DOHH2 (cell line): ENCODE measurements at regions not wholly inside any gene's neighbourhood (a gene's known extent, or its start where the extent isn't known, plus 50 kb on each side); places are given as distances from the start of the nearest gene placed in this dataset.

Experiments used
- H3F3A ChIP-seq: fragments of 200-600 bp; sonication (generic), shearing (Covaris generic); 2 replicates; pipeline ENCODE4 v1.6.0; 2016; ENCODE audit warnings: antibody characterized with exemption, mild to moderate bottlenecking; ENCODE audit not compliant: control insufficient read depth, insufficient read depth
- H3K27ac ChIP-seq: fragments of 200-600 bp; sonication (generic); 2 replicates; pipeline ENCODE4 v1.5.1; 2014; ENCODE audit warnings: low read depth, mild to moderate bottlenecking, low read length, moderate library complexity
- H3K27me3 ChIP-seq: fragments of 200-600 bp; sonication (generic); 2 replicates; pipeline ENCODE4 v1.6.1; 2014; ENCODE audit warnings: mild to moderate bottlenecking, low read length, mixed read lengths; ENCODE audit not compliant: control insufficient read depth
- H3K36me3 ChIP-seq: fragments of 200-600 bp; sonication (generic); 2 replicates; pipeline ENCODE4 v1.6.1; 2014; ENCODE audit warnings: mild to moderate bottlenecking, low read length, moderate library complexity, mixed read lengths; ENCODE audit not compliant: control insufficient read depth
- H3K4me1 ChIP-seq: fragments of 200-600 bp; sonication (generic); 2 replicates; pipeline ENCODE4 v1.6.1; 2014; ENCODE audit warnings: mild to moderate bottlenecking, low read length, mixed read lengths; ENCODE audit not compliant: control insufficient read depth
- H3K4me2 ChIP-seq: fragments of 200-600 bp; sonication (generic); 2 replicates; pipeline ENCODE4 v1.6.0; 2014; ENCODE audit warnings: mild to moderate bottlenecking, low read length, moderate library complexity
- H3K4me3 ChIP-seq: fragments of 200-600 bp; sonication (generic); 2 replicates; pipeline ENCODE4 v1.5.1; 2014; ENCODE audit warnings: mild to moderate bottlenecking, low read length, mixed read lengths
- H3K79me2 ChIP-seq: fragments of 200-600 bp; sonication (generic); 2 replicates; pipeline ENCODE4 v1.6.1; 2014; ENCODE audit warnings: mild to moderate bottlenecking, low read length, mixed read lengths; ENCODE audit not compliant: control insufficient read depth
- H3K9me2 ChIP-seq: fragments of 200-600 bp; sonication (generic); replicated peaks from 2 replicates; pipeline ENCODE4 v1.6.1; 2014; ENCODE audit warnings: mild to moderate bottlenecking, low read length, mixed read lengths; ENCODE audit not compliant: control insufficient read depth
- H3K9me3 ChIP-seq: fragments of 200-600 bp; sonication (generic); 2 replicates; pipeline ENCODE4 v1.6.1; 2014; ENCODE audit warnings: antibody characterized with exemption, low read length, mixed read lengths; ENCODE audit not compliant: control insufficient read depth, insufficient read depth
- H4K20me1 ChIP-seq: fragments of 200-600 bp; sonication (generic); 2 replicates; pipeline ENCODE4 v1.6.0; 2014; ENCODE audit warnings: low read depth, mild to moderate bottlenecking, antibody characterized with exemption, low read length, moderate library complexity; ENCODE audit not compliant: control insufficient read depth, insufficient read depth
- CTCF ChIP-seq: fragments of 200-600 bp; sonication (generic); IDR thresholded peaks from one replicate; pipeline ENCODE4 v1.5.1; 2014; ENCODE audit warnings: antibody characterized with exemption, mild to moderate bottlenecking, low read depth, low read length; ENCODE audit not compliant: poor library complexity, severe bottlenecking
- EZH2phosphoT487 ChIP-seq: fragments of 200-600 bp; sonication (generic); IDR thresholded peaks from 2 replicates; pipeline ENCODE4 v1.6.1; 2017; ENCODE audit warnings: borderline replicate concordance, mild to moderate bottlenecking, antibody characterized with exemption, low read length, moderate library complexity, mixed read lengths

- no peaks in the 10 kb centered on the region for H3K9me2 ChIP-seq
- H3K27me3 ChIP-seq = no peaks in the 10 kb centered on the region
- H3F3A ChIP-seq = no peaks in the 10 kb centered on the region
- H3K4me3 ChIP-seq = no peak overlapping the region
- no peaks in the 10 kb centered on the region for H3K36me3 ChIP-seq
- H3K4me2 ChIP-seq = no peak overlapping the region
- H3K79me2 ChIP-seq = no peaks in the 10 kb centered on the region
- TF ChIP-seq CTCF = no peak
- TF ChIP-seq EZH2phosphoT487 = no peak
- H3K9me3 ChIP-seq = no peaks in the 10 kb centered on the region
- no peak overlapping the region for H3K27ac ChIP-seq
- H3K4me1 ChIP-seq = no peaks in the 10 kb centered on the region
- H4K20me1 ChIP-seq = no peaks in the 10 kb centered on the region
These were observed 189.0 kb downstream of the PLPP3 start for GRCh38 chr1:56390232-56390867.

- no peaks in the 10 kb centered on the region for H3K9me3 ChIP-seq
- H3K9me2 ChIP-seq = no peaks in the 10 kb centered on the region
- no peaks in the 10 kb centered on the region for H3F3A ChIP-seq
- TF ChIP-seq EZH2phosphoT487 (no peak), CTCF (no peak)
- H3K79me2 ChIP-seq = no peaks in the 10 kb centered on the region
- H3K27ac ChIP-seq = no peak overlapping the region
- H3K36me3 ChIP-seq = no peaks in the 10 kb centered on the region
- no peak overlapping the region for H3K4me3 ChIP-seq
- H4K20me1 ChIP-seq = no peaks in the 10 kb centered on the region
- no peaks in the 10 kb centered on the region for H3K4me1 ChIP-seq
- no peaks in the 10 kb centered on the region for H3K27me3 ChIP-seq
- H3K4me2 ChIP-seq = no peak overlapping the region
These were observed 189.6 kb downstream of the PLPP3 start for GRCh38 chr1:56389813-56390212.

- Histone ChIP-seq H3K4me3 (no peak overlapping the region), H3K4me1 (no peaks in the 10 kb centered on the region), H3K27me3 (no peaks in the 10 kb centered on the region), H3F3A (no peaks in the 10 kb centered on the region), H3K79me2 (no peaks in the 10 kb centered on the region), H3K27ac (no peak overlapping the region), H3K4me2 (no peak overlapping the region), H3K9me3 (no peaks in the 10 kb centered on the region), H3K36me3 (no peaks in the 10 kb centered on the region), H3K9me2 (no peaks in the 10 kb centered on the region), H4K20me1 (no peaks in the 10 kb centered on the region)
- TF ChIP-seq EZH2phosphoT487 (no peak), CTCF (no peak)
These were observed 192.2 kb downstream of the PLPP3 start for GRCh38 chr1:56387071-56387740.
